ENCODE measurements at regions not wholly inside any gene's neighbourhood (a gene's known extent, or its start where the extent isn't known, plus 50 kb on each side); places are given as distances from the start of the nearest gene placed in this dataset.

DNA sequence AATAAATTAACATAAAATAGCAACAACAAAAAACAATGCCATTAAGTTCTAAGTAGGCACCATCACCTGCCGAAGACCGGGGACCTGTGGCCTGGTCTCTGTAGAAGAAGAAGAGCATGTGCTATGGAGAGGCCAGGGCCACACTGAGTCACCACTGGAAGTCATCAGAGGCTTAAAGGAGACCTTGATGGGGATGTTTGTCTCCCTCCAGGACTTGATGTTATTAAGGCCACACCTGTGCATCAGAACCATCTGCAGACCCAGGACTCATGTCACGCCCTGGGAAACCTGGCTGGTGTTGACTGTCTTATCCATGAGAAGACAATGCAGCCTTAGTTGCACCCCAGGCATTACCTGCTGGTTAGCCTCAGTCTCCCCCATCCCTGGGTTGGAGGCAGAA is 292.3 kb downstream of the AACS start:
- Histone ChIP-seq H3K27ac (no peak overlapping the region), H3K4me1 (no peaks in the 10 kb centered on the region), H3K36me3 (no peaks in the 10 kb centered on the region), H3K9me3 (no peaks in the 10 kb centered on the region), H3K4me3 (no peak overlapping the region), H3K27me3 (no peaks in the 10 kb centered on the region)
- no peak for ATAC-seq
- WGBS (ENCODE audit: insufficient coverage, low coverage, low lambda C conversion rate, missing lambda C conversion rate) = 86% methylated on average over 2 of the region's 3 CpGs
- DNase-seq = no peak
- TF ChIP-seq, protein P1, sequence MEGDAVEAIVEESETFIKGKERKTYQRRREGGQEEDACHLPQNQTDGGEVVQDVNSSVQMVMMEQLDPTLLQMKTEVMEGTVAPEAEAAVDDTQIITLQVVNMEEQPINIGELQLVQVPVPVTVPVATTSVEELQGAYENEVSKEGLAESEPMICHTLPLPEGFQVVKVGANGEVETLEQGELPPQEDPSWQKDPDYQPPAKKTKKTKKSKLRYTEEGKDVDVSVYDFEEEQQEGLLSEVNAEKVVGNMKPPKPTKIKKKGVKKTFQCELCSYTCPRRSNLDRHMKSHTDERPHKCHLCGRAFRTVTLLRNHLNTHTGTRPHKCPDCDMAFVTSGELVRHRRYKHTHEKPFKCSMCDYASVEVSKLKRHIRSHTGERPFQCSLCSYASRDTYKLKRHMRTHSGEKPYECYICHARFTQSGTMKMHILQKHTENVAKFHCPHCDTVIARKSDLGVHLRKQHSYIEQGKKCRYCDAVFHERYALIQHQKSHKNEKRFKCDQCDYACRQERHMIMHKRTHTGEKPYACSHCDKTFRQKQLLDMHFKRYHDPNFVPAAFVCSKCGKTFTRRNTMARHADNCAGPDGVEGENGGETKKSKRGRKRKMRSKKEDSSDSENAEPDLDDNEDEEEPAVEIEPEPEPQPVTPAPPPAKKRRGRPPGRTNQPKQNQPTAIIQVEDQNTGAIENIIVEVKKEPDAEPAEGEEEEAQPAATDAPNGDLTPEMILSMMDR (IDR thresholded peaks at IDR 0.05) = no peak
- TF ChIP-seq POLR2A (IDR thresholded peaks at IDR 0.05) = no peak
- intact Hi-C loops (cut with DNase I) = no loop called here

DNA sequence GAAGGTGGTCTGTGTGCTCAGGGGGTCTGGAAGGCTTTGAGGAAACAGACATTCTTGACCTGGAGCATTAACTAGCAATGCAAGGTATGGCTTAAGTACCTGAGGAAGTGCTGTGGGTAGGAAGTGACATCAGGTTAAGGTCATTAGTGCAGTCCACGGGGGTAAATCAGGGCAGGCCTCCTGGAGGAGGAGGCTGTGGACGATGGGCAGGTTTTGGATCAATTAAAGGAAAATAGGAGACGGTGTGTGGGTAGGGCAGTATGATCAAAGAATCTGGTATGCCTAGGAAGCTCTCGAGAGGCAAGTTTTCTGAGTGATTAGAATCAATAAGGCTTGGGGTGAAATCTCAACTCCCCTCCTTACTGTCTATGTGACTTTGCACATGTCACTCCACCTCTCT is 295.3 kb downstream of the AACS start:
- Histone ChIP-seq H3K27me3 (no peaks in the 10 kb centered on the region), H3K9me3 (no peaks in the 10 kb centered on the region), H3K4me1 (no peaks in the 10 kb centered on the region), H3K27ac (no peak overlapping the region), H3K4me3 (no peak overlapping the region), H3K36me3 (no peaks in the 10 kb centered on the region)
- WGBS (ENCODE audit: insufficient coverage, low coverage, low lambda C conversion rate, missing lambda C conversion rate) = 53% methylated on average over 4 of the region's 4 CpGs
- DNase-seq (no peak), ATAC-seq (no peak)
- TF ChIP-seq, protein P1 (IDR thresholded peaks at IDR 0.05) = no peak
- TF ChIP-seq POLR2A (IDR thresholded peaks at IDR 0.05) = no peak
- intact Hi-C loops (cut with DNase I) = no loop called here

DNA sequence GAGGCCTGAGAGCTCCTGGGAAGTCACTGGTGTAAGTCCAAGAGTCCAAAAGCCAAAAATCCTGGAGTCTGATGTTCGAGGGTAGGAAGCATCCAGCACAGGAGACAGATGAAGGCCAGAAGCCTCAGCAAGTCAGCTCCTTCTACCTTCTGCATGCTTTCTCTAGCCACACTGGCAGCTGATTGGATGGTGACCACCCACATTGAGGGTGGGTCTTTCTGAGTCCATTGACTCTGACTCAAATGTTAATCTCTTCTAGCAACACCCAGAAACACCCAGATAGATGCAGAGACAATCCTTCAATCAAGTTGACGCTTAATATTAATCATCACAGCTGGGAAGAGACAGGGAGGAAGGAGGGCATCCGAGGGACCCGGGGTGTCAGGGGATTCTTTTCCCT is 305.8 kb downstream of the AACS start:
- Histone ChIP-seq H3K36me3 (no peaks in the 10 kb centered on the region), H3K4me3 (no peak overlapping the region), H3K27me3 (no peaks in the 10 kb centered on the region), H3K4me1 (no peaks in the 10 kb centered on the region), H3K27ac (no peak overlapping the region), H3K9me3 (no peaks in the 10 kb centered on the region)
- no peak for DNase-seq
- intact Hi-C loops (cut with DNase I) = no loop called here
- TF ChIP-seq POLR2A (IDR thresholded peaks at IDR 0.05) = no peak
- TF ChIP-seq, protein P1 (IDR thresholded peaks at IDR 0.05) = no peak
- no peak for ATAC-seq
- 57% methylated on average over 1 of the region's 4 CpGs for WGBS (ENCODE audit: insufficient coverage, low coverage, low lambda C conversion rate, missing lambda C conversion rate)

DNA sequence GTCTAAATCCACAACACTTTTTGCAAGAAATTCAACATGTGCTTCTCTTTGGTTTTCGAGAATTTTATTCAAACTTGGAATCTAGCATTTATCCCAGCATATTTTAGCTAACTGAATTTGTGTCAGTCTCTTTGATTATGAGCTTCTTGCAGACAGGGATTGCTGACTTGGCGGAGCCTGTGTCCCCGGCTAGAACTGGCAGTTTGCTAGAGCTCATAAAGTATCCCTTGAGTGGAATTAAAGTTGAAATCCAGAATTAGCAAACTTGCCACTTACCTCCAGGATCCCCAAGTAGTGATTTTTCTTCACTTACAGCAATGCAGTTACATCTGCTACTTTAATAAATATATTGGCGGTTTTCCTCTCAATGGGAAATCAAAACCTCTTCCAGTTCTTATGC is 306.9 kb downstream of the AACS start:
- no peak overlapping the region for H3K27ac ChIP-seq
- no peaks in the 10 kb centered on the region for H3K27me3 ChIP-seq
- intact Hi-C loops (cut with DNase I) = no loop called here
- H3K36me3 ChIP-seq = no peaks in the 10 kb centered on the region
- TF ChIP-seq POLR2A (IDR thresholded peaks at IDR 0.05) = no peak
- TF ChIP-seq, protein P1 (IDR thresholded peaks at IDR 0.05) = no peak
- DNase-seq (no peak), ATAC-seq (no peak)
- no peaks in the 10 kb centered on the region for H3K9me3 ChIP-seq
- H3K4me3 ChIP-seq = no peak overlapping the region
- 85% methylated on average over 4 of the region's 4 CpGs for WGBS (ENCODE audit: insufficient coverage, low coverage, low lambda C conversion rate, missing lambda C conversion rate)
- H3K4me1 ChIP-seq = no peaks in the 10 kb centered on the region

DNA sequence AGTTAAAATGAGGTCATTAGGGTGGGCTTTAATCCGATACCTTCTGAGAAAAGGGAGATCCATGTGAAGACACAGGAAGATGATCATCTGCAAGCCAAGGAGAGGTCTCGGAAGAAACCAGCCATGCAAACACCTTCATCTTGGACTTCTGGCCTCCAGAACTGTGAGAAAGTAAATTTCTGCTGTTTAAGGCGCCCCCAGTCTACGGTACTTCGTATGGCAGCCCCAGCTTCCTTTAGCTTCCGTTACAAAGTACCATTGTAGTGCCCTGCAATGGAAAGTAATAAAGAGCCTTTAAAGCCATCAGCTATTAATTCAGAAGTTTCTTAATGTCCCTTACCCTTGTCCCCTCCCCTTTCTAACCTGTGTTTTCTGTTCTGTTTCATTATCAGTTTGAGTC is 308.1 kb downstream of the AACS start:
- no peak overlapping the region for H3K27ac ChIP-seq
- no peaks in the 10 kb centered on the region for H3K9me3 ChIP-seq
- no peaks in the 10 kb centered on the region for H3K27me3 ChIP-seq
- TF ChIP-seq, protein P1 (IDR thresholded peaks at IDR 0.05) = no peak
- TF ChIP-seq POLR2A (IDR thresholded peaks at IDR 0.05) = no peak
- 66% methylated on average over 3 of the region's 6 CpGs for WGBS (ENCODE audit: insufficient coverage, low coverage, low lambda C conversion rate, missing lambda C conversion rate)
- no peak for ATAC-seq
- DNase-seq = no peak
- H3K4me3 ChIP-seq = no peak overlapping the region
- H3K36me3 ChIP-seq = no peaks in the 10 kb centered on the region
- intact Hi-C loops (cut with DNase I) = no loop called here
- no peaks in the 10 kb centered on the region for H3K4me1 ChIP-seq
